HG03108 (cell line): ENCODE measurements at regions not wholly inside any gene's neighbourhood (a gene's known extent, or its start where the extent isn't known, plus 50 kb on each side); places are given as distances from the start of the nearest gene placed in this dataset.

Experiments
- ATAC-seq: cut with Tn5 transposase; IDR thresholded peaks from one replicate; pipeline ENCODE4 v1.9.1; 2021; ENCODE audit warnings: moderate library complexity; ENCODE audit not compliant: unreplicated experiment

GRCh38 chr12:116482179-116482578, 77.0 kb upstream of the MAP1LC3B2 start:
- ATAC-seq: no peak

- ATAC-seq: no peak
Observed at GRCh38 chr12:116482859-116483258, 76.3 kb upstream of the MAP1LC3B2 start.

GRCh38 chr12:116483959-116484750, 75.0 kb upstream of the MAP1LC3B2 start:
- no peak for ATAC-seq

- no peak for ATAC-seq
Observed at GRCh38 chr12:116484807-116485206, 74.4 kb upstream of the MAP1LC3B2 start.

GRCh38 chr12:116489116-116489515, 70.1 kb upstream of the MAP1LC3B2 start:
- ATAC-seq: no peak

- ATAC-seq: no peak
Observed at GRCh38 chr12:116490471-116490870, 68.7 kb upstream of the MAP1LC3B2 start.

- ATAC-seq: no peak
Observed at GRCh38 chr12:116492703-116493324, 66.4 kb upstream of the MAP1LC3B2 start.

GRCh38 chr12:116495260-116495659, 63.9 kb upstream of the MAP1LC3B2 start:
- ATAC-seq: no peak

GRCh38 chr12:116497051-116497591, 62.1 kb upstream of the MAP1LC3B2 start:
- ATAC-seq: no peak

- ATAC-seq: no peak
Observed at GRCh38 chr12:116498471-116498870, 60.7 kb upstream of the MAP1LC3B2 start.

- ATAC-seq: no peak
Observed at GRCh38 chr12:116502141-116502725, 56.9 kb upstream of the MAP1LC3B2 start.

- no peak for ATAC-seq
Observed at GRCh38 chr12:116502989-116503496, 56.1 kb upstream of the MAP1LC3B2 start.

- no peak for ATAC-seq
Observed at GRCh38 chr12:116504438-116504837, 54.7 kb upstream of the MAP1LC3B2 start.

- ATAC-seq: no peak
Observed at GRCh38 chr12:116506697-116507064, 52.5 kb upstream of the MAP1LC3B2 start.

- ATAC-seq: no peak
Observed at GRCh38 chr12:116508145-116509121, 50.7 kb upstream of the MAP1LC3B2 start.
